SW480 (cell line): ENCODE measurements at regions not wholly inside any gene's neighbourhood (a gene's known extent, or its start where the extent isn't known, plus 50 kb on each side); places are given as distances from the start of the nearest gene placed in this dataset.
"Not testable (repeated sequence)": the region's sequence is repeated elsewhere in the genome, so short reads cannot be mapped to it uniquely, and the experiment has no call there.

Experiments
- DNase-seq: peaks from one replicate; pipeline ENCODE4 v3.0.0-alpha.2; 2016; ENCODE audit warnings: low spot score

DNA sequence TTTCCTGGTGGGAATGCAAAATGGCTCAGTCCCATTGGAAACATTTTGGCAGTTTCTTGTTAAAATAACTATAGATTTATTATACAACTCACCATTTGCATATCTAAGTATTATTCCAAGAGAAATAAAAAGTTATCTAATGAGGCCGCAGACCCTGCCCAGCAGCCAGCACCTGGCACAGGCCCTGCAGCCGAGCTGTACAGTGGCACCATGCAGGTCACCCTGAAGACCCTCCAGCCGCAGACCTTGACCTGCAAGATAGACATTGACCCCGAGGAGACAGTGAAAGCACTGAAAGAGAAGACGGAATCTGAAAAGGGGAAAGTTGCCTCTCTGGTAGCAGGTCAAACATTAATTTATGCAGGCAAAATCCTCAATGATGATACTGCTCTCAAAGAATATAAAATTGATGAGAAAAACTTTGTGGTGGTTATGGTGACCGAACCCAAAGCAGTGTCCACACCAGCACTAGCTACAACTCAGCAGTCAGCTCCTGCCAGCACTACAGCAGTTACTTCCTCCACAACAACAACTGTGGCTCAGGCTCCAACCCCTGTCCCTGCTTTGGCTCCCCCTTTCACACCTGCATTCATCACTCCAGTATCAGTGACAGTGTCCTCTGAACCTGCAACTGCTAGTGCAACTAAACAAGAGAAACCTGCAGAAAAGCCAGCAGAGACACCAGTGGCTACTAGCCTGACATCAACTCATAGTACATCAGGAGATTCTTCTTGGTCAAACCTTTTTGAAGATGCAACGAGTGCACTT, 113.5 kb upstream of the SATB1 start:
- no peak for DNase-seq

DNA sequence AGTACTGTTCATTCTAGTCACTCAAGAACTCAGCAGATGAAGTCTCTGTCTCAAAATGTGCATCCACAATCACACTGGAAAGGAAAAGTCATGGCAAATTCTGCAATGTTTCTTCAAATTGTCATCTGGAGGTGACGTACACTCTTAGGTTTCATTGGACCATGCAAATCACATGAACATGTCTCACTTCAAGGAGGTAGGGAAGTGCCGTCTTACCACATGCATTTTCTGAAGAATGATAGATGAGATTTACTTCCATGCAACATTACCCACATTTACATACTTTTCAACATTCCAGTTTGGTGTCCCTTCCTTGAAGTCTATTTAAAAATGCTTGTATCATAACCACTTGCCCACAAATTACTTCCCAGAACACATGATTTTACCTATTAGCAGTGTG, 107.9 kb upstream of the SATB1 start:
- DNase-seq, result no peak

DNA sequence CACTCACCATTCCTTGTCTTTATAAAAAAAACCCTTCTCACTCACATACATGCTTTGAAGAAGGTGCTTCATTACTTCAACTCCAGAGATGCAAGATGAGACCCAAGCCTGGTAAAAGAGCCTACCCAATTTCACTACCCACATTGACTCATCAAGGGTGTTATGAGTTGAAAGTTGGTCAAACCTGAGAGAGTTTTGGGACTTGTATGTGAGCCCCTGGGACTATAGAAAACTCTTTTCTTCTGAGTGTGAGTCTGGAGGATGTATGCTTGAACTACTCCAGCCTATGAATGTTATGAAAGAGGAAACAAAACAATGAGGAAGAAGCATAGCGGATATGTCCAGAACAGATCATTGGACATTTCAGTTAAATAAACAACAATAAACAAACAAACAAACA, 106.5 kb upstream of the SATB1 start:
- no peak for DNase-seq

DNA sequence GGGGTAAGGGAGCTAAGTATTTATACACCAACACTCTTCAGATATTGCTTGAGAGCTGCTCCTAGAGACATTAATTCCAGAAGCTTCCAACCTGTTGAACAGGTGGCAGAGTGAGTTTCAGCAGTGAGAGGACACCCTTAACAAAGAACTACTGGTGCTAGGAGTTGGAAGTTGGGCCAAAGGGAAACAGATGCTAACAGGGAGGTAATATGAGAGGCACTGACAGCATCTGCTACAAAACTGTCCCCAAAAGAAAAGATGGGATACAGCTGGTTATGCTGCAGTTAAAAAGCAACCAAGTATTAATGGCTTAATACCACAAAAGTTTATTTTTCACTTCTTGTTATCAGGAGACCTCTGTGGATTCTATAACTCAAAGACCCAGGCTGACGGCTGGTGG, 104.5 kb upstream of the SATB1 start:
- DNase-seq, result no peak

DNA sequence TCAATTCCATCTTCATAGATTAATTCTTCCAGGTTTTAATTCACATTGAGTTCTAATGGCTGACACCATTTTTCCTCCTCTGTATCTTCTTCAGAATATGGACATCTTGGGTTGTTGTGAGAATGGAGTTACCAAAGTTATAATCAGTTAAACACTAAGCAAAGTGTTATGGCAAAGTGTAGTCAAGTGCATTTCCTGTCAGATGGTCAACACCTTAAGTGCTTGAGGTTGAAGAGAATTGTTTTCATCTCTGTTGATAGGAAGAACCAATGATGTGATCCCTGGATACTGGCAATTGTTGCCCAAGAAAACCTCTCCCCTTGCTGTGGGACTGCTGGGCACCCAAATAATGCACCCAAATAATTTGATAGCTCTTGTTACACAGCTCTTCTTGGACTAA, 102.6 kb upstream of the SATB1 start:
- DNase-seq, result no peak

DNA sequence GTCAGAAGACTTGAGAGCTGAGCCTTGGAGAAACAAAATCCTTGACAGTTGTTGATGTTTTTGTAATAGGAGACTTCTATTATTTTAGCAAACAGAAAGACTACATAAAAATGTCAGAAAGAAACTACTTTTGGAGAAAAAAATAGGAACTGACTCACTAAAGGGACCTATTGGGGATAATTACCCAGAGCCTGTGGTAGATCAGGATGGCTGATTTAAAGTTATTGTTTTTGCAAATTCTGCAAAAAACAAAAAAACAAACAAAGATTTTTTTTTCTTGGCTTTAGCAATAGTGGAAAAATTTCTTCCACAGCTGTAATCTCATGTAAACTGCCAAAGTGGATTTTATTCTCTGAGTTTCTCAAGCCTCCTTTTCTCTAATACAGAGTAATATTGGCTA, 101.5 kb upstream of the SATB1 start:
- no peak for DNase-seq

DNA sequence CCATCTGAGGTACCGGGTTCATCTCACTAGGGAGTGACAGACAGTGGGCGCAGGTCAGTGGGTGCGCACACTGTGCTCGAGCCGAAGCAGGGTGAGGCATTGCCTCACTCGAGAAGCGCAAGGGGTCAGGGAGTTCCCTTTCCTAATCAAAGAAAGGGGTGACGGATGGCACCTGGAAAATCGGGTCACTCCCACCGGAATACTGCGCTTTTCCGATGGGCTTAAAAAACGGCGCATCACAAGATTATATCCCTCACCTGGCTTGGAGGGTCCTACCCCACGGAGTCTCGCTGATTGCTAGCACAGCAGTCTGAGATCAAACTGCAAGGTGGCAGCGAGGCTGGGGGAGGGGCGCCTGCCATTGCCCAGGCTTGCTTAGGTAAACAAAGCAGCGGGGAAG, 91.0 kb upstream of the SATB1 start:
- not testable (repeated sequence) for DNase-seq

DNA sequence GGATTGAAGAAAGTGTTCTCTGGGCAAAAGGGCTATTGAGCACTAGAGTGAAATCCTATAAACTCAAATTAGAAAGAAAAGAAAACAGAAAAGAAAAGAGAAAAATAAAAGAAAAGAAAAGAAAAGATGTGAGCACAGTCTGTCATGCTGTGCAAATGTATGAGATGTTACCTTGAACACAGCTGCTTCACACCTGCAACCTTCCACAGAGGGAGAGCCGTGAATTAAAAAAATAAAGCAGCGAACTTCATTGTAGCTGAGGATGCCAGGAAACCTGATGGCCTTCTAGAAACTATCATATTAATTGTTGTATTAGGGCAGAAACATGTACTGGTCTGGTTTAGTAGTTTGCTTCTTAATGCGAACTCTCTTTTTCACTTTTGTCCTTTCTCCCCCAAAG, 88.0 kb upstream of the SATB1 start:
- DNase-seq, result no peak

DNA sequence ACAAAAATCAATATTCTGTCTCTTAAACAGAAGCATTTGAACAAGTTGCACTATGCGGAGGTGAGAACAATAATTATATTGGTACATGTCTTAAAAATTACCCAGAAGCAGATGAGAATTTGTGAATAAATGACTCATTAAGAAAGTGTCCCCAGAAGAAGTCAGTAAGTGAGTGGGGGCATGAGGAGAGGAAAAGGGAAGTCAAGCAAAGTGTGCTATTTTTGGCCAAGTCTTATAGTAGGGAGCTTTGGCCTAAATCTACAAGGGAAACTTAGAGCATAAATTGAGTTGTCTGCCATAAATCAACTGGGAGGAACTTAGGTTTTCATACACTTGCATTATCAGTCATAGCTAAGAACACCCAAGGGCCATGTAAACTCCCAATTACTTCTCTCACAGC, 86.9 kb upstream of the SATB1 start:
- no peak for DNase-seq

DNA sequence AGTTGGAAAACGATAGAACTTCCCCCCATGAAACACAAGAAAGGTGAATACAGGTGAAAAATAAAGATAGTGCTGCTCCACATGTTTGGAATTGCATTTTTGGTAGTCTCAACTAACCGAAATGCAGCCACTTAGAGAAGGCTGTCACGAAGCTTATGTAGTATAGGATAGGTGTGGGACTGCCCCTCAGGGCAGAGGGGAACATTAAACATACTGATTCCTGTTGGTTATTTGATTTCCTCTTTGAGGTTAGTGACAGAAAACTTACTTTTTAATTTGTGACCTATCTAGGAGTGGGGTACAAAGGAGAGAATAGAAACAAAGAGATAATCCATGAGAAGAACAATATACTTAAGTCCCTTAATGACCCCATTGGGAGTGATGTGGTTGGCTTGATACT, 85.8 kb upstream of the SATB1 start:
- DNase-seq, result no peak

DNA sequence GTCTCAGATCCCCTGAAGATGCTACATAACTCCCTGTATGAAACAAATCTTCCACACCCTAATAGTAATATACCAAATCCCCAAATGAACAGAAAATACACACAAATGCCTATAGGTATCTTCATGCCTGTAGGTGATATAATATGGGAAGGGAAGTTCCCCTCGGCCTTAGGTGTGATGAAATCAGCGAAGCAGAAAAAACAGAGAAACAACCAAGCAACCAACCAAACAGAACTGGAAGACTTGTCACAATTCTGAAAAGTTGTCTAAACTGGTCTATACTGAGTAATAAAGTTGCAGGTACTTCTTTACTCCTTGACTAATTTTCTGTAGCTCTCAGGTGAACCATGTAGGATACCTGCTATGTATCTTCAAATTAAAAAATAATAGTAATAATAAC, 82.2 kb upstream of the SATB1 start:
- no peak for DNase-seq

DNA sequence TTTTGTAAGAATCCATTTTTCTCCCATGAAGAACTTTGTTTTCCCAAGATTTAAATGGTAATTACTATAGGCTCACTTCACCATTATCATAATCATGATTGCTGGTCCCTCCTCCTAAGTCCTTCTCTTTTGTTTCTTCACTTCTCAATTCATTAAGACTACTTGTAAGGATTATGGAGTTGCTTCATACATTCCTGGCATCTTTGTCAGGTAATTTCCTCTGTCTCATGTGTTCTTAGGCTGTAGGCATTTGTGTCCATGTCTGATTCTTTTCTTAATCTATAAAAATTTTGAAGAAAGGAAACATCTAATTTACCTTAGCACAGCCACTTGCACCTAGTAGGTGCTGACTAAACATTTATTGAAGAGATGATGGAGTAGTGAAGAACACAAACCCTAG, 79.9 kb upstream of the SATB1 start:
- DNase-seq, result no peak

DNA sequence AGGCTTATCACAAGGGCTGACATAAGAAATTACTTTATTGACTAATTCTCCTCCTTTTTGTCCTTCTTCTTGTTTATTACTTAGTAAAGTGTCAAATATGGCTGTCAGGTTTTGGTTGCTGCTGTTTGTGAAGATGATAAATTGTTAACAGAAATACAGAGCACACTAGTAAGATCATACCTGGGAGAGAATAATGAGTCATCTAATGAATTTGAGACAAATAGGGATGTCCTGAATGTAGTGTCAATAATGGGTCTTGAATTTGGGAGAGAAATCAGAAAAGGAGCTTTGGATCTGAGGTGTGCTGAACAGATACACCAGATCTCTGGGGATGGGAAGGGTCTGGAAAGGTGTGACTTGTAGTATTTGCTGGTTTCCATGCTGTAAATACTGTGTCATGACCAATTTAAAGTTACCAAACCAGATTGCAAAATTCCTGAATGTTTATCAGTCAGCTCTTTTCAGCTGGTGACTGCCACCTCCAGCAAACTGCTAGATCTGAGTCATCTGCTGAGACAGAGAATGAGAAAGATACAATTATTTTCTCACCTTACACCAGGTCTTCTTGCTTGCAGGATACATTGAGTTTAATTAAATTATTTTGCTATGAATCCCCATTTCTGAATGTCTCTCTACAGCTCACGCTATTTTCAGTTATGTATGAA, 76.7 kb upstream of the SATB1 start:
- DNase-seq, result no peak

DNA sequence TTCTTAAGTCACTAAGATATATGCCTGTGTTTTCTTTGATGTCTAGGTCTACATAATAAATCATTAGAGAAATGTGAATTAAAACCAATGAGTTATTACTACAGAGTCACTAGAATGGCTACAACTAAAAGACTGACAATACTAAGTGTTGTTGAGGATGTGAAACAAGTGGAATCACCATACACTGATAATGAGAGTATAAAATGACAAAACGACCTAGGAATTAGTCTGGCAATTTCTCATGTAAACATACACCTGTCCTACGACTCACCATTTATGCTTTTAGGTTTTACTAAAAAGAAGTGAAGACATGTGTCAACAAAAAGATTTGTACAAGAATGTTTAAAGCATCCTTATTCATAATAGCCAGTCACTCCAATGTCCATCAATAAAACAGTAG, 75.2 kb upstream of the SATB1 start:
- no peak for DNase-seq

DNA sequence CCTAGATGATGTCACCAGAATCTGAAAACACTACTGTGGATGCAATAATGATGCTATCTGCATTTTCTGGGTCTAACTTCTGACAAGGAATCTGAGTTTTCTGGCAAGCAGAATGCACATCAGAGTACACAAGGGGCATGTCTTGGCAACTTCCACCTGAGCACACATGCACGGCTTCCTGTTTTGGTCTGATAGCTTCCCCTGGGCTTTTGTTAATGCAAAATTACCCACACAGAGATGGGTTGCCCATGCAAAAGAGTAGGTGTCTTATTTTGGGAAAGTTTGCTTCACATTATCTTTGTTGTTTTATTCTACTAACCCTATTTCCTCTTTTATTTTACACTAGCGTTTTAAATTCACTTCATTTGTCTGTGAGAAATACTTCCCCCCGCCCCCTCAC, 74.2 kb upstream of the SATB1 start:
- DNase-seq, result no peak

DNA sequence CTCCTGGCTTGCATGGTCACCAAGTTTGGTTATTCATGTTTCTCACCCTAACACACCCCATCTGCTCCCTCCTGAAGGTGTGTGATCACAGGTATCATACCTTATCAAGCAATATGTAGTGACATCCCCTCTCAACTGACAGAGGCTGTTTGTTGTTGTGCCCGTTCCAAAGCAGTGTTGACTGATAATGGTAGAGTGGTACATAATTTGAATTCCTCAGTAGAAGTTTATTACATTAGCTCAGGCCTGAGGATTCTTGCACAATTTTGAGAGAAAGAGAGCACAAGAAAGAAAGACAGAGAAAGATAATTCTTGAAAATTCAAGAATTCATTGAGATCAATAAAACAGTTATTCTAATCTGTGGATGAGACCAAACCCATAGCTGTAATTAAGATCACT, 69.1 kb upstream of the SATB1 start:
- DNase-seq, result no peak

DNA sequence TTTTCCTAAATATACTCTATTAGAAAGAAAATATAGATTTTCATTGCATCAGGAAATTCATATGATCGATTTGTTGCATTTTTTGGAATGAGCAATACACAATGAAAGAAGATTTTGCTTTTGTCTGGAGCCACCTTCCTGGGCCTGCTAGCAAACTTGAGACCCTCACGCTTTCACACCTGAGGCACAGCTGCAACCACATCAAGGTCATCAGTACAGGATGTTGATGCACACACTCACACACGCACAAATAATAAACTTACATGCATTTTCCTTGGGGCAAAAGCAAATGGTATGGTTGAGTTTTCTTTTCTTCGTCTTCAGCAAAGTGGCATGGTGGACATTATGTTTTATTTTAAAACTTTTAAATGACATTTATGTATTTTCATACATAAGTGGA, 64.8 kb upstream of the SATB1 start:
- DNase-seq, result no peak

DNA sequence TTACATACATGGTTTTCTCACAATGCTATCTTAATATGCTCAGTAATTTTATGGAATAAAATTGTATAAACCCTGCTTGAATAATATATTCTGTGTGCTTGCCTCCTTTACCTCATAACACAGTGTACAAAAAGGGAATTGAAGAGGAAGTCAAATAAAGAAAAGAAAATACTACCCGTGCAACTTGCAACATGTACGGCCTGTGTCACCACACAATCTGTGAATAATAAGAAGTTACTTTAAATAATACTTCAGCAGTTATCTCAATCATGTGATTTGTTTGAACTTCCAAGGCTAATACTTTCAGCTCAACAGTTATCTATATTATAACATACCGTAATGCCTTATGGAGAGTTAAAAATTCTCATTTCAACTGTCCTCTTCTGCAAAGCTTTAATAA, 58.1 kb upstream of the SATB1 start:
- no peak for DNase-seq

DNA sequence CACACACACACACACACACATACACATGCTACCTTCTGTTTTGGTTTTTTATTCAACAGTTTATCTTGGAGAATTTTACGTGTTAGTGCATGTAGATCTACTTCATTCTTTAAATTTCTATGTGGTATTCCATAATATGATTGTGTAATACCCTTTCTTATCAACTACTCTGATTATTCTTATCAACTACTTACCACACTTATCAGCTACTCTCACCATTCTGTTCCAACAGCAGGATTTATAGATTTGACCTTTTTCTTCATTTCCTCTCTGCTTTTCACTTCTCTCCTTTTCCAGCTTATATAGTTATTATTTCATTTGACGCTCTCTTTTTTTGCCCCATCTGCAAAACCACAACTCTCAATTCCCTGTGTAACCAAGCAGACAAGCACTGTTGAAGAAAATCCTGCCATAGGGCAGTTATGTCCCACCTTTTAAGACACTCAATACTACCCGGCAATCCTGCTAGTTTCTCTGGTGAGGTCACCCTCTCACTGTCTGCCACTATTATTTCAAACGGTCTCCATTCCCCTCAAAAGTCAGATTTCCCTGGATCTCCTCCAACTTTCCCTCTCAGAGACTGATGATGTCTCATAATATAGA, 56.9 kb upstream of the SATB1 start:
- DNase-seq, result no peak

DNA sequence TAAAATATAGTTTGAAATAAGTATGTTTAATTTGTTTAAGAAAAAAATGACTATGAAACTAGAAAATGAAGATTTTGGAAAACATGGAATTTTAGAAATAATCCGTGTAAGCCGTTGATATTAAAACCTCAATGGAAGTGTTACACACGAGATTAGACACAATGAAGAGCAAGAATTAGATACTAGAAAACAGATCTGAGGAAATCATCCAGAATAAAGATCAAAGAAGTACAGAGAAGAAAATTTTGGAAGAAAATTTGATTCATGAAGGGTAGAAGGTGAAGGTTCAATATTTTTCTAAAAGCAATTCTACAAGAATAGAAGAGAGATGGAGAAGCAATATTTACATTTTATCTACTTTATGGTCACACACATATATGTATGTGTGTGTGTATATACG, 52.5 kb upstream of the SATB1 start:
- no peak for DNase-seq
